ENCODE measurements at regions not wholly inside any gene's neighbourhood (a gene's known extent, or its start where the extent isn't known, plus 50 kb on each side); places are given as distances from the start of the nearest gene placed in this dataset.

DNA sequence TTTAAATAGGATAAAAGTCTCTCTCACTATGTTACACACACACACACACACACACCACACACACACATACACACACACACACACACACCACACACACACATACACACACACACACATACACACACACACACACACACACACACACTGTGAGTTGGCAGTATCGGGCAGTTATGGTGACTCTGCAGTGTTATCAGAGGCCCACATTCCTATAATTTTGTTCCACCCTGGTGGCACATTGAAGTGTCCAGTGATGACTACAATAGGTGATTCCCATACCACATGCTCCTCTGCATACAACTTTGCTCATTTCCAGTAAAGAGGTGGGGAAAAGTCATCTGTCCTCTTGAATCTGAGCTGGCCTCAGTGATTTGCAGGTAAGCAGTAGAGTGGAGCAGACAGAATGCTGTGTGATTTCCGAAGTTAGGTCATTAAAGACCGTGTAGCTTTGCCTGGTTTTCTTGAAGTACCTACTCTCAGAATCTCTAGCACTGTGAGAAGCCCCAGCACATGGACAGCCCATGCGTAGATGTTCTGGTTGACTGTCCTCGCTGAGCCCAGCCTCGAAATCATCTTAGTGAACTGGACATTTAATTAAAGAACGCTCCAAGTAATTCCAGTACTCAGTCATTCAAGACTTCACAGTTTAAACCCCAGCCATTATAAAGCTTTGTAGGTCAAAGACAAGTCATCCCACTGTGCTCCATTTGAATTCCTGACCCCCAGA lies 836.6 kb upstream of the SOX9 start (continued):
- TF ChIP-seq, protein P1, sequence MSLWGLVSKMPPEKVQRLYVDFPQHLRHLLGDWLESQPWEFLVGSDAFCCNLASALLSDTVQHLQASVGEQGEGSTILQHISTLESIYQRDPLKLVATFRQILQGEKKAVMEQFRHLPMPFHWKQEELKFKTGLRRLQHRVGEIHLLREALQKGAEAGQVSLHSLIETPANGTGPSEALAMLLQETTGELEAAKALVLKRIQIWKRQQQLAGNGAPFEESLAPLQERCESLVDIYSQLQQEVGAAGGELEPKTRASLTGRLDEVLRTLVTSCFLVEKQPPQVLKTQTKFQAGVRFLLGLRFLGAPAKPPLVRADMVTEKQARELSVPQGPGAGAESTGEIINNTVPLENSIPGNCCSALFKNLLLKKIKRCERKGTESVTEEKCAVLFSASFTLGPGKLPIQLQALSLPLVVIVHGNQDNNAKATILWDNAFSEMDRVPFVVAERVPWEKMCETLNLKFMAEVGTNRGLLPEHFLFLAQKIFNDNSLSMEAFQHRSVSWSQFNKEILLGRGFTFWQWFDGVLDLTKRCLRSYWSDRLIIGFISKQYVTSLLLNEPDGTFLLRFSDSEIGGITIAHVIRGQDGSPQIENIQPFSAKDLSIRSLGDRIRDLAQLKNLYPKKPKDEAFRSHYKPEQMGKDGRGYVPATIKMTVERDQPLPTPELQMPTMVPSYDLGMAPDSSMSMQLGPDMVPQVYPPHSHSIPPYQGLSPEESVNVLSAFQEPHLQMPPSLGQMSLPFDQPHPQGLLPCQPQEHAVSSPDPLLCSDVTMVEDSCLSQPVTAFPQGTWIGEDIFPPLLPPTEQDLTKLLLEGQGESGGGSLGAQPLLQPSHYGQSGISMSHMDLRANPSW (CRISPR knock-in tag; conservative IDR thresholded peaks at IDR 0.05; ENCODE audit: low read depth): no peak
- TF ChIP-seq TEAD4 (CRISPR knock-in tag; IDR thresholded peaks at IDR 0.05) (no peak), SMAD3 (CRISPR knock-in tag; IDR thresholded peaks at IDR 0.05; ENCODE audit: borderline replicate concordance) (no peak), FOXK1 (CRISPR knock-in tag; IDR thresholded peaks at IDR 0.05) (no peak), ZNF121 (CRISPR knock-in tag; IDR thresholded peaks at IDR 0.05) (no peak)
- TF ChIP-seq, protein P2, sequence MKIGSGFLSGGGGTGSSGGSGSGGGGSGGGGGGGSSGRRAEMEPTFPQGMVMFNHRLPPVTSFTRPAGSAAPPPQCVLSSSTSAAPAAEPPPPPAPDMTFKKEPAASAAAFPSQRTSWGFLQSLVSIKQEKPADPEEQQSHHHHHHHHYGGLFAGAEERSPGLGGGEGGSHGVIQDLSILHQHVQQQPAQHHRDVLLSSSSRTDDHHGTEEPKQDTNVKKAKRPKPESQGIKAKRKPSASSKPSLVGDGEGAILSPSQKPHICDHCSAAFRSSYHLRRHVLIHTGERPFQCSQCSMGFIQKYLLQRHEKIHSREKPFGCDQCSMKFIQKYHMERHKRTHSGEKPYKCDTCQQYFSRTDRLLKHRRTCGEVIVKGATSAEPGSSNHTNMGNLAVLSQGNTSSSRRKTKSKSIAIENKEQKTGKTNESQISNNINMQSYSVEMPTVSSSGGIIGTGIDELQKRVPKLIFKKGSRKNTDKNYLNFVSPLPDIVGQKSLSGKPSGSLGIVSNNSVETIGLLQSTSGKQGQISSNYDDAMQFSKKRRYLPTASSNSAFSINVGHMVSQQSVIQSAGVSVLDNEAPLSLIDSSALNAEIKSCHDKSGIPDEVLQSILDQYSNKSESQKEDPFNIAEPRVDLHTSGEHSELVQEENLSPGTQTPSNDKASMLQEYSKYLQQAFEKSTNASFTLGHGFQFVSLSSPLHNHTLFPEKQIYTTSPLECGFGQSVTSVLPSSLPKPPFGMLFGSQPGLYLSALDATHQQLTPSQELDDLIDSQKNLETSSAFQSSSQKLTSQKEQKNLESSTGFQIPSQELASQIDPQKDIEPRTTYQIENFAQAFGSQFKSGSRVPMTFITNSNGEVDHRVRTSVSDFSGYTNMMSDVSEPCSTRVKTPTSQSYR (CRISPR knock-in tag; IDR thresholded peaks at IDR 0.05): no peak
- TF ChIP-seq, protein P3, sequence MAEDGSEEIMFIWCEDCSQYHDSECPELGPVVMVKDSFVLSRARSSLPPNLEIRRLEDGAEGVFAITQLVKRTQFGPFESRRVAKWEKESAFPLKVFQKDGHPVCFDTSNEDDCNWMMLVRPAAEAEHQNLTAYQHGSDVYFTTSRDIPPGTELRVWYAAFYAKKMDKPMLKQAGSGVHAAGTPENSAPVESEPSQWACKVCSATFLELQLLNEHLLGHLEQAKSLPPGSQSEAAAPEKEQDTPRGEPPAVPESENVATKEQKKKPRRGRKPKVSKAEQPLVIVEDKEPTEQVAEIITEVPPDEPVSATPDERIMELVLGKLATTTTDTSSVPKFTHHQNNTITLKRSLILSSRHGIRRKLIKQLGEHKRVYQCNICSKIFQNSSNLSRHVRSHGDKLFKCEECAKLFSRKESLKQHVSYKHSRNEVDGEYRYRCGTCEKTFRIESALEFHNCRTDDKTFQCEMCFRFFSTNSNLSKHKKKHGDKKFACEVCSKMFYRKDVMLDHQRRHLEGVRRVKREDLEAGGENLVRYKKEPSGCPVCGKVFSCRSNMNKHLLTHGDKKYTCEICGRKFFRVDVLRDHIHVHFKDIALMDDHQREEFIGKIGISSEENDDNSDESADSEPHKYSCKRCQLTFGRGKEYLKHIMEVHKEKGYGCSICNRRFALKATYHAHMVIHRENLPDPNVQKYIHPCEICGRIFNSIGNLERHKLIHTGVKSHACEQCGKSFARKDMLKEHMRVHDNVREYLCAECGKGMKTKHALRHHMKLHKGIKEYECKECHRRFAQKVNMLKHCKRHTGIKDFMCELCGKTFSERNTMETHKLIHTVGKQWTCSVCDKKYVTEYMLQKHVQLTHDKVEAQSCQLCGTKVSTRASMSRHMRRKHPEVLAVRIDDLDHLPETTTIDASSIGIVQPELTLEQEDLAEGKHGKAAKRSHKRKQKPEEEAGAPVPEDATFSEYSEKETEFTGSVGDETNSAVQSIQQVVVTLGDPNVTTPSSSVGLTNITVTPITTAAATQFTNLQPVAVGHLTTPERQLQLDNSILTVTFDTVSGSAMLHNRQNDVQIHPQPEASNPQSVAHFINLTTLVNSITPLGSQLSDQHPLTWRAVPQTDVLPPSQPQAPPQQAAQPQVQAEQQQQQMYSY (CRISPR knock-in tag; IDR thresholded peaks at IDR 0.05): no peak

DNA sequence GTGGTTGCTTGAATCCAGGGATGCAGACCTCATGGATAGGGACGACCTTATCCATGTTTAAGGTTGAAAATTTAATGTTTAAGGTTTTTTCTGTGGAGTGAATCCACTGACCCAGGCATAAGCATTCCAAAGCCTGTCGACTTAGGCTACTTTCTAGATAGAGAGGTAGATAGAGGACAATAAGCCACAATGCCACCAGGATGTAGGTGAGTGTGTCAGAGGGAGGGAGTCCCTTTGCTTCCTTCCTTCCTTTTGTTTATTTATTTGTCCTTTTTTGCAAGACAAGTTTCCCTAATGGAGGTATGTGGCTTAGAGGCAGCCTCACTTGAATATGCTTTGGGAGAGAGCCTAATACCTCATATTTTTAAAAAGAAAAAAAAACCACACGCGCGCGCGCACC lies 834.2 kb upstream of the SOX9 start:
- peaks cover 80% of the 10 kb centered on the region for H3K27me3 Mint-ChIP-seq (ENCODE audit: low read depth)
- peak; percentile 93 for ATAC-seq
- H3K4me1 Mint-ChIP-seq: peaks cover 18% of the 10 kb centered on the region
- TF ChIP-seq, protein P4, sequence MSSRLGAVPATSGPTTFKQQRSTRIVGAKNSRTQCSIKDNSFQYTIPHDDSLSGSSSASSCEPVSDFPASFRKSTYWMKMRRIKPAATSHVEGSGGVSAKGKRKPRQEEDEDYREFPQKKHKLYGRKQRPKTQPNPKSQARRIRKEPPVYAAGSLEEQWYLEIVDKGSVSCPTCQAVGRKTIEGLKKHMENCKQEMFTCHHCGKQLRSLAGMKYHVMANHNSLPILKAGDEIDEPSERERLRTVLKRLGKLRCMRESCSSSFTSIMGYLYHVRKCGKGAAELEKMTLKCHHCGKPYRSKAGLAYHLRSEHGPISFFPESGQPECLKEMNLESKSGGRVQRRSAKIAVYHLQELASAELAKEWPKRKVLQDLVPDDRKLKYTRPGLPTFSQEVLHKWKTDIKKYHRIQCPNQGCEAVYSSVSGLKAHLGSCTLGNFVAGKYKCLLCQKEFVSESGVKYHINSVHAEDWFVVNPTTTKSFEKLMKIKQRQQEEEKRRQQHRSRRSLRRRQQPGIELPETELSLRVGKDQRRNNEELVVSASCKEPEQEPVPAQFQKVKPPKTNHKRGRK (CRISPR knock-in tag; IDR thresholded peaks at IDR 0.05; ENCODE audit: borderline replicate concordance): no peak
- TF ChIP-seq SMAD4 (CRISPR knock-in tag; IDR thresholded peaks at IDR 0.05) (no peak), FOXK1 (CRISPR knock-in tag; IDR thresholded peaks at IDR 0.05) (no peak), NFYB (CRISPR knock-in tag; conservative IDR thresholded peaks at IDR 0.05; ENCODE audit: low read depth) (no peak), JAZF1 (CRISPR knock-in tag; IDR thresholded peaks at IDR 0.05) (no peak), JUN (CRISPR knock-in tag; IDR thresholded peaks at IDR 0.05) (no peak), ZNF396 (CRISPR knock-in tag; IDR thresholded peaks at IDR 0.05; ENCODE audit: borderline replicate concordance) (no peak), GRHL2 (CRISPR knock-in tag; IDR thresholded peaks at IDR 0.05; ENCODE audit: insufficient replicate concordance, severe bottlenecking) (no peak), CBFB (CRISPR knock-in tag; IDR thresholded peaks at IDR 0.05; ENCODE audit: low read depth) (no peak), SP1 (CRISPR knock-in tag; conservative IDR thresholded peaks at IDR 0.05) (no peak), HMGA2 (CRISPR knock-in tag; IDR thresholded peaks at IDR 0.05) (no peak)
- TF ChIP-seq, protein P5, sequence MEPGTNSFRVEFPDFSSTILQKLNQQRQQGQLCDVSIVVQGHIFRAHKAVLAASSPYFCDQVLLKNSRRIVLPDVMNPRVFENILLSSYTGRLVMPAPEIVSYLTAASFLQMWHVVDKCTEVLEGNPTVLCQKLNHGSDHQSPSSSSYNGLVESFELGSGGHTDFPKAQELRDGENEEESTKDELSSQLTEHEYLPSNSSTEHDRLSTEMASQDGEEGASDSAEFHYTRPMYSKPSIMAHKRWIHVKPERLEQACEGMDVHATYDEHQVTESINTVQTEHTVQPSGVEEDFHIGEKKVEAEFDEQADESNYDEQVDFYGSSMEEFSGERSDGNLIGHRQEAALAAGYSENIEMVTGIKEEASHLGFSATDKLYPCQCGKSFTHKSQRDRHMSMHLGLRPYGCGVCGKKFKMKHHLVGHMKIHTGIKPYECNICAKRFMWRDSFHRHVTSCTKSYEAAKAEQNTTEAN (CRISPR knock-in tag; IDR thresholded peaks at IDR 0.05): no peak
- ChIA-PET POLR2A (no interaction called here), CTCF (no interaction called here)
- no peaks in the 10 kb centered on the region for H3K36me3 Mint-ChIP-seq
- no peak for DNase-seq (ENCODE audit: low spot score)
- no peaks in the 10 kb centered on the region for H3K9me3 Mint-ChIP-seq
- peak overlapping the region; percentile 7; the same call in 1 of the 2 replicates for H3K4me3 Mint-ChIP-seq
- no peak overlapping the region for H3K27ac Mint-ChIP-seq
